HG03354 (cell line): ENCODE measurements at regions not wholly inside any gene's neighbourhood (a gene's known extent, or its start where the extent isn't known, plus 50 kb on each side); places are given as distances from the start of the nearest gene placed in this dataset.

Experiments
- ATAC-seq: cut with Tn5 transposase; IDR thresholded peaks from one replicate; pipeline ENCODE4 v1.9.1; 2021; ENCODE audit warnings: mild to moderate bottlenecking; ENCODE audit not compliant: unreplicated experiment, poor library complexity, severe bottlenecking

- ATAC-seq: no peak
Measured at GRCh38 chr4:18538121-18538520, 516.6 kb upstream of the LCORL start.

DNA sequence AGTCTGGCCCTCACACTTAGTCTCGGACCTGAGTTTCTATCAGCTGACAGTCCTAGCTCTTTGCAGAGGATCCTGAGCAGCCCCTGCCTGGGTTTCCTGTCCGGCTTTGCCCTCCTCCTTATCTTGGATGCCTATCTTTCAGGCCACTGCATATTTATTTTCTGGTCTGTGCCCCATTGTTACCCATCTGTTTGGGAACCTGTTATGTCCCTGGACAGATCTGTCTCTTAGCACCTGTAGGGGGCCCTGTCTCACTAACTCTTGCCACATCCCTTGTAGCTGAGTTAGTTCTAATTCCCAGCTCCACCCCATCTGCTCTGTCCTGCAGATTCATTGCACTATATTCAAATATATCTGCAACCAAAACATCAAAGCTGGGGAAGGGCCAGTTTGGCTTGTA, 514.9 kb upstream of the LCORL start:
- no peak for ATAC-seq

GRCh38 chr4:18535948-18536347, 514.4 kb upstream of the LCORL start:
- no peak for ATAC-seq

GRCh38 chr4:18533262-18533775, 511.8 kb upstream of the LCORL start:
- no peak for ATAC-seq

DNA sequence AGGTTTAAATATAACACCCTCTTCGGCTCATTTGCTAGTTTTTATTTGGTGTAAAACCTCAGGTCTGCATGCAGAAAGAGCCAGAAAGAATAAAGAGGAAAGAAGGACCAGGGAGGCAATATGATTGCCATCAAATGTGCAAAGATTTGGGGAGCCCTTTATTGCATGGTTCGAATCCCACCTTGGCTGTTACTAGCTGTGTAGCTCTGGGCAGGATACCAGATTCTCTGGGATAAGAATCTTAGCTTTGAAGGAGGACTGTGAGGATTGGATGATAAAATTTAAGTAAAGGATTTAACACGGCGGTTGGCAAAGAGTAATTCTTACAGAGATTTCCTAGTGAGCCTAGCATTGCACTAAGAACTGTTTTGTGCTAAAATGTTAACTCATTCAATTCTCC, 510.2 kb upstream of the LCORL start:
- no peak for ATAC-seq

- no peak for ATAC-seq
Measured at GRCh38 chr4:18529482-18529881, 507.9 kb upstream of the LCORL start.

GRCh38 chr4:18524667-18525066, 503.1 kb upstream of the LCORL start:
- no peak for ATAC-seq

DNA sequence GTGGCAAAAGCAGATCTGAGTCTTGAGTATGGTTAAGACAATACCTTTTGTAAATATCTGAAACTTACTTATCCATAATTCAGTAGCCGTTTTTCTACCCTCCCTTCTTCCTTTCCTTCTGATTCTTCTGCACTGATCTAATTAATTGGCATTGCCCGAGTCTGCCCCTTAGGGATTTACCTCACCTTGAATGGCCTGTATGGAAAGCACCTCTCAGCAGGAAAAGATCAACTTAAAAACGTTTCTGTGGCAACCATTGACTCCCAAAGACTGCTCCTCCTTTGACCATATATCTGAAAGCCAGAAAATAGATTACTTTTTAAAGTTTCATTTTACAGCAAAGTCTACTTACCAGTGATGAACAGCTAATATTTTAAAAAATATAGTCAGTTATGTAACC, 496.5 kb upstream of the LCORL start:
- ATAC-seq: no peak

GRCh38 chr4:18513861-18514260, 492.3 kb upstream of the LCORL start:
- ATAC-seq: no peak

- ATAC-seq: no peak
Measured at GRCh38 chr4:18512718-18513117, 491.2 kb upstream of the LCORL start.

- no peak for ATAC-seq
Measured at GRCh38 chr4:18511727-18512126, 490.2 kb upstream of the LCORL start.

GRCh38 chr4:18508786-18509185, 487.2 kb upstream of the LCORL start:
- ATAC-seq: no peak

- ATAC-seq: no peak
Measured at GRCh38 chr4:18480928-18481327, 459.4 kb upstream of the LCORL start.

DNA sequence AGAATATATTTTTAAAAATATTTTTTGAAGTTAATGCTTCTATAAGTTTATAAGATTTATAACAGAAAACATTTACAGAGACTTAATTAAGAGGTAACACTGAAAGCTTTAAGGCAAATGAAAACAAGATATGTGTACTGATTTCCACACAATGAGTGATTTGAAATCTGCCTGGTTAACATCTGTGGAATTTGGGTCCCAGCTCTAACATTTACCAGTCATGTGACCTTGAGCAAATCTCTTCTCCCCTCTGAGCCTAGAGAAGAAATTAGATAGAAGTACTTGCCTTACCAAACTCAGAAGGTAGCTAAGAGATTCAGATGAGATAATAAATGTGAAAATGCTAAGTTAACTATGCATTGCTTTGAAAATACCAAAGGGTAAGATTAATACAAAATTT, 458.8 kb upstream of the LCORL start:
- no peak for ATAC-seq

DNA sequence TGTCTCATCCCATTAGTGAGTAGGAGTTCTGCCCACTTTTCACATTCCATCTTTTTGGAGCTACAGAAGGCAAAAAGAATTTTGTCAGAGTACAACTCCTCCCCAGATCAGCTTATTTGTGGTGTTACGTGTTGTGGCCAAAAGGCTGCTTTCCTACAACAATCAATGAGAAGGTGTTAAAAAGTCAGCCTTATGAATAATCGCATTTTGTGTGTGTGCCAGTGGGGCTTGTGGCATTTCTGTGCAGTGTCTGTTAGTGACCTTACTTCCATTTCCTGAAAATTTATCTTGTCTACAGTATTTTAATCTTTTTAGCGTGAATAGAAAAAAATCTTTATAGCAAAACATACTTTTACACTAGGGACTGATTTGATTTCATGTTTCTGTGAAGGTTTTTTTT, 458.3 kb upstream of the LCORL start:
- ATAC-seq: no peak

GRCh38 chr4:18463987-18464559, 442.5 kb upstream of the LCORL start:
- ATAC-seq: no peak

- no peak for ATAC-seq
Measured at GRCh38 chr4:18458465-18458864, 436.9 kb upstream of the LCORL start.

- no peak for ATAC-seq
Measured at GRCh38 chr4:18454349-18454748, 432.8 kb upstream of the LCORL start.

- ATAC-seq: no peak
Measured at GRCh38 chr4:18445110-18445509, 423.6 kb upstream of the LCORL start.

GRCh38 chr4:18444206-18444605, 422.7 kb upstream of the LCORL start:
- ATAC-seq: no peak

GRCh38 chr4:18442957-18443356, 421.4 kb upstream of the LCORL start:
- peak; percentile 62 for ATAC-seq

DNA sequence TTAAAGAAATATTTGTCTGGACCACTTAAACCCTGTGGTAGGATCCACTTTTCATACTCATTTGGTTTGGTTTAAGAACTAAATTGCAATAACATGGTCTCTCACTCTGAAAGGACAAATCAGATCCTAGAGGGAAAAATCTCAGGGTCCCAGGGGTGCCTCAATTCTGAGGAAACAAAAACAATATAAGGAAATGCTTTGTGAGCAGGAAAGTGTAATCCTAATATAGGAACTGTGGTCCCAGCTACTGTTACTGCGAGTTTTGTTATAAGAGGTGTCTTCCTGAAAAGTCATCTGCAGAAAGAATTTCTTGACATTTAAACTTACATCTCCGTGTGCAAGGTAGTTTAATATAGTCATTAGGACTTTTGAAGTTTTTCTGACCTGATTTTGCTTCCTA, 420.1 kb upstream of the LCORL start:
- ATAC-seq: no peak
